Stomach (tissue), 8 donors: ENCODE measurements at regions not wholly inside any gene's neighbourhood (a gene's known extent, or its start where the extent isn't known, plus 50 kb on each side); places are given as distances from the start of the nearest gene placed in this dataset.
"Not testable (repeated sequence)": the region's sequence is repeated elsewhere in the genome, so short reads cannot be mapped to it uniquely, and the experiment has no call there.

ENCODE experiments used
- DNase-seq, 2 donors: peaks; one replicate each; pipeline versions ENCODE4 v3.0.0 to v3.0.0-alpha.2; 2013 to 2019
- H3K27ac ChIP-seq, 5 donors: fragments of 200-600 bp in 4 of 5; sonication (generic) in 4 of 5; one replicate each; pipeline ENCODE4 v1.5.1; 2013 to 2019; ENCODE audit warnings: mild to moderate bottlenecking in 1 of 5, moderate library complexity in 1 of 5
- H3K27me3 ChIP-seq, 3 donors: fragments of 200-600 bp; sonication (generic); one replicate each; pipeline ENCODE4 v1.5.1; 2017 to 2019; ENCODE audit warnings: mixed run types in 1 of 3
- H3K36me3 ChIP-seq, 4 donors: fragments of 200-600 bp; sonication (generic); 1 replicate in 3 of 4; 2 replicates in 1 of 4; pipeline ENCODE4 v1.5.1; 2016 to 2019
- H3K4me1 ChIP-seq, 4 donors: fragments of 200-600 bp; sonication (generic); one replicate each; pipeline ENCODE4 v1.5.1; 2016 to 2019
- H3K4me3 ChIP-seq, 4 donors: fragments of 200-600 bp; sonication (generic) in 3 of 4; one replicate each; pipeline ENCODE4 v1.5.1; 2016 to 2019; ENCODE audit warnings: mild to moderate bottlenecking in 1 of 4
- H3K9me3 ChIP-seq, 4 donors: fragments of 200-600 bp; sonication (generic); one replicate each; pipeline ENCODE4 v1.5.1; 2016 to 2019
- EP300 ChIP-seq: sonication (generic); formaldehyde crosslinking; IDR thresholded peaks from one replicate; pipeline ENCODE4 v1.6.1; 2017; ENCODE audit warnings: antibody characterized with exemption
- POLR2A ChIP-seq, 4 donors: fragments of 450-650 bp; IDR thresholded peaks; one replicate each; pipeline ENCODE4 v1.6.1; 2016; ENCODE audit warnings: antibody characterized with exemption in 4 of 4, control low read depth in 2 of 4, mild to moderate bottlenecking in 1 of 4, moderate library complexity in 1 of 4
- POLR2AphosphoS5 ChIP-seq, 3 donors: sonication (generic); formaldehyde crosslinking; IDR thresholded peaks; one replicate each; pipeline ENCODE4 v1.6.1; 2016; ENCODE audit warnings: antibody characterized with exemption in 3 of 3
- WGBS, 5 donors: extraction: QIAGEN DNeasy Blood & Tissue Kit in 3 of 5; methylation state at CpG; one replicate each; pipeline versions ENCODE4 v1.1.5 to v1.1.7; 2013 to 2018; 5-methylcytosine and 5-hydroxymethylcytosine counted together
- intact Hi-C: fragments of 100-400 bp; cut with DNase I; formaldehyde crosslinking; loops from one replicate; pipeline ENCODE4 v1.15.1; 2023; ENCODE audit warnings: low total_unique reads
- TF ChIP-seq, protein P1 (sequence below), 7 experiments: fragments of 450-650 bp in 4 of 7; fragments of 200-600 bp in 3 of 7; sonication (generic) in 3 of 7; IDR thresholded peaks; one replicate each; pipeline ENCODE4 v1.5.1; 2016 to 2019; ENCODE audit warnings: antibody characterized with exemption in 7 of 7, control low read depth in 2 of 7, mild to moderate bottlenecking in 1 of 7
- donor health status: healthy with polysubstance abuse.
- donor health status: Bipolar disorder and iron deficiency.
- donor health status: healthy.

DNA sequence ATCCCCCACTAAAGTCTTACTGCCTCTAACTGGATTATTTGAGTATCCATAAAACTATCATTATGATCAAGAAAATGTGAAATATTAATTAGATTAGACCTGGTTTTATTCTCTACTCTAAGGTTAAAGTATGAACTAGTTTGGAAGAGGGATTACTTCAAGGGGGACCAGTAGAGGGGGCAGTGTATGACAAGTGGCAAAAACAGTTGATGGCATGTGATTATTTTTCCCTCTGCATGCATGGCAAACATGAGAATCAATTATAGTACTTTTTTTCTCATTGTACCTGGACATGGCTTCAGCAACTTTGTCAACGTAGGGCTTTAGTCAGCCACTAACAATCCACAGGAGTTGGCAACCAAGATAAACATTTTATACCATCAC lies 145.0 kb upstream of the SLC38A2 start:
- no peaks in the 10 kb centered on the region for H3K36me3 ChIP-seq
- WGBS, 5 donors = 71 to 86% (median 74%) methylated on average over 1 of the region's 1 CpG
- H3K27me3 ChIP-seq = no peaks in the 10 kb centered on the region
- intact Hi-C loops = no loop called here
- no peaks in the 10 kb centered on the region for H3K9me3 ChIP-seq
- H3K4me3 ChIP-seq = no peak overlapping the region
- TF ChIP-seq EP300 (no peak), POLR2AphosphoS5 (IDR thresholded peaks at IDR 0.05) (no peak), POLR2A (IDR thresholded peaks at IDR 0.05) (no peak)
- TF ChIP-seq, protein P1, sequence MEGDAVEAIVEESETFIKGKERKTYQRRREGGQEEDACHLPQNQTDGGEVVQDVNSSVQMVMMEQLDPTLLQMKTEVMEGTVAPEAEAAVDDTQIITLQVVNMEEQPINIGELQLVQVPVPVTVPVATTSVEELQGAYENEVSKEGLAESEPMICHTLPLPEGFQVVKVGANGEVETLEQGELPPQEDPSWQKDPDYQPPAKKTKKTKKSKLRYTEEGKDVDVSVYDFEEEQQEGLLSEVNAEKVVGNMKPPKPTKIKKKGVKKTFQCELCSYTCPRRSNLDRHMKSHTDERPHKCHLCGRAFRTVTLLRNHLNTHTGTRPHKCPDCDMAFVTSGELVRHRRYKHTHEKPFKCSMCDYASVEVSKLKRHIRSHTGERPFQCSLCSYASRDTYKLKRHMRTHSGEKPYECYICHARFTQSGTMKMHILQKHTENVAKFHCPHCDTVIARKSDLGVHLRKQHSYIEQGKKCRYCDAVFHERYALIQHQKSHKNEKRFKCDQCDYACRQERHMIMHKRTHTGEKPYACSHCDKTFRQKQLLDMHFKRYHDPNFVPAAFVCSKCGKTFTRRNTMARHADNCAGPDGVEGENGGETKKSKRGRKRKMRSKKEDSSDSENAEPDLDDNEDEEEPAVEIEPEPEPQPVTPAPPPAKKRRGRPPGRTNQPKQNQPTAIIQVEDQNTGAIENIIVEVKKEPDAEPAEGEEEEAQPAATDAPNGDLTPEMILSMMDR (IDR thresholded peaks at IDR 0.05) = no peak
- no peak for DNase-seq
- peaks cover 0 to 39% (median 16%) of the 10 kb centered on the region in 4 donors for H3K4me1 ChIP-seq
- H3K27ac ChIP-seq = peak overlapping the region in 2 of 5 donors; percentile 59 to 77

DNA sequence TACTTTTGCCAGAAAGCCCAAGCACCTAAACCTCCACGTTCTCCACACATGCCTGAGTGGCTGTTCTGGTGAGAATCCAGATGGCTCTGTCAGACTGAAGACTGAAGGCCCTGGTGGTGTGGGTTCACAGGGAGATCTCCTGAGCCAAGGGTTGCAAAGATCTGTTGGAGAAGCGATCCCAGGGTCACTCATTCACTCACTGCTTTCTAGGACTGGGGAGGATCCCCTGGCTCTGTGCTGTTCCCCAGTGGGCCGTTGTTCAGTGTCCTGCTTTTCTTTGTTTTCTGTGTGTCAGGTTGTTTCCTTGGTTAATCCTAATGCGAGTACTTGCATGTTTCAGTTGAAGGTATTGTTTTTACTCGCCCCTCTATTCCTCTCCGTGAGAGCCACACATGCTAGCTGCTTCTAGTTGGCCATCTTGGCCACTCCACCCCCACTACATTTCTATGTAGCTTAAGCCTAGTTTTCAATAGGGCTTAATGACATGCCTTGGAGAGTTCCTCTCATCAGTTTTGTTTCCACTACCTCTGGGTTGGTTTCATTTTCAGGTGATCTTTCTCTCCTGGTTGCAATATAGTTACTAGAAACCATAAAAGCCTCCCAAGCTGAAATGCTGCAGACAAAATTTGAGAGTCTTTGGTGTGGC lies 144.5 kb upstream of the SLC38A2 start:
- H3K36me3 ChIP-seq = no peaks in the 10 kb centered on the region
- peaks cover 0 to 39% (median 16%) of the 10 kb centered on the region in 4 donors for H3K4me1 ChIP-seq
- H3K4me3 ChIP-seq = no peak overlapping the region
- DNase-seq = no peak
- intact Hi-C loops = no loop called here
- peak overlapping the region in 1 of 5 donors; percentile 77 for H3K27ac ChIP-seq
- H3K27me3 ChIP-seq = no peaks in the 10 kb centered on the region
- WGBS, 5 donors = 79 to 94% (median 89%) methylated on average over 6 of the region's 6 CpGs
- H3K9me3 ChIP-seq = no peaks in the 10 kb centered on the region
- no peak for TF ChIP-seq POLR2AphosphoS5 (IDR thresholded peaks at IDR 0.05)

- DNase-seq = no peak
- TF ChIP-seq POLR2A (IDR thresholded peaks at IDR 0.05) = no peak
- TF ChIP-seq EP300 = no peak
- TF ChIP-seq, protein P1 (IDR thresholded peaks at IDR 0.05) = no peak
- no peak for TF ChIP-seq POLR2AphosphoS5 (IDR thresholded peaks at IDR 0.05)
- Histone ChIP-seq H3K4me3 (no peak overlapping the region), H3K4me1 (peaks cover 0 to 37% (median 13%) of the 10 kb centered on the region in 4 donors), H3K27ac (no peak overlapping the region), H3K9me3 (peaks cover 0 to 2% (median under 1%) of the 10 kb centered on the region in 4 donors), H3K27me3 (no peaks in the 10 kb centered on the region), H3K36me3 (no peaks in the 10 kb centered on the region)
- WGBS, 5 donors = 68 to 93% (median 73%) methylated on average over 5 of the region's 5 CpGs
- intact Hi-C loops = no loop called here
Measured at GRCh38 chr12:46516238-46516932, 143.8 kb upstream of the SLC38A2 start.

GRCh38 chr12:46515829-46516228 lies 143.3 kb upstream of the SLC38A2 start:
- Histone ChIP-seq H3K4me3 (no peak overlapping the region), H3K27me3 (no peaks in the 10 kb centered on the region), H3K9me3 (peaks cover 0 to 7% (median 3%) of the 10 kb centered on the region in 4 donors), H3K4me1 (peaks cover 0 to 32% (median 13%) of the 10 kb centered on the region in 4 donors), H3K27ac (no peak overlapping the region), H3K36me3 (no peaks in the 10 kb centered on the region)
- DNase-seq = no peak
- 91 to 100% (median 100%) methylated on average over 1 of the region's 1 CpG for WGBS, 5 donors
- TF ChIP-seq, protein P1 (IDR thresholded peaks at IDR 0.05) = no peak
- no peak for TF ChIP-seq POLR2AphosphoS5 (IDR thresholded peaks at IDR 0.05)
- TF ChIP-seq POLR2A (IDR thresholded peaks at IDR 0.05) = no peak
- no peak for TF ChIP-seq EP300
- intact Hi-C loops = no loop called here

DNA sequence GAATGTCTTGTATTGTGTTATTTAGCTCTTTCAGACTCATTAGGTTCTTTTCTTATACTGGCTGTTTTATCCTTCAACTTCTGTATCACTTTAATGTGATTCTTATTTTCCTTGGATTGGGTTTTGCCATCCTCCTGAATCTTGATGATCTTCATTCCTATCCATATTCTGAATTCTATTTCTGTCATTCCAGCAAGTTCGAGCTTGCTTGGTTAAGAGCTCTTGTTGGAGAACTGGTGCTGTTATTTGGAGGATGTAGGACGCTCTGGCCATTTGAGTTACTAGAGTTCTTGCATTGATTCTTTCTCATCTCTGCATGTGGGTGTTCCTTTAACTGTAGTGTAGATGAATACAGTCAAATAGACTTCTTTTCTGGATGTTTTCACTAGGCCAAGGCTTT lies 142.3 kb upstream of the SLC38A2 start:
- H3K27me3 ChIP-seq = no peaks in the 10 kb centered on the region
- intact Hi-C loops = no loop called here
- H3K27ac ChIP-seq = no peak overlapping the region
- DNase-seq = no peak
- peaks cover 0 to 32% (median 13%) of the 10 kb centered on the region in 4 donors for H3K4me1 ChIP-seq
- no peak overlapping the region for H3K4me3 ChIP-seq
- WGBS, 5 donors = 94 to 99% (median 97%) methylated on average over 2 of the region's 2 CpGs
- no peaks in the 10 kb centered on the region for H3K36me3 ChIP-seq
- TF ChIP-seq EP300 = no peak
- TF ChIP-seq, protein P1 (IDR thresholded peaks at IDR 0.05) = no peak
- no peak for TF ChIP-seq POLR2AphosphoS5 (IDR thresholded peaks at IDR 0.05)
- TF ChIP-seq POLR2A (IDR thresholded peaks at IDR 0.05) = no peak
- peaks cover 0 to 17% (median 7%) of the 10 kb centered on the region in 4 donors for H3K9me3 ChIP-seq

DNA sequence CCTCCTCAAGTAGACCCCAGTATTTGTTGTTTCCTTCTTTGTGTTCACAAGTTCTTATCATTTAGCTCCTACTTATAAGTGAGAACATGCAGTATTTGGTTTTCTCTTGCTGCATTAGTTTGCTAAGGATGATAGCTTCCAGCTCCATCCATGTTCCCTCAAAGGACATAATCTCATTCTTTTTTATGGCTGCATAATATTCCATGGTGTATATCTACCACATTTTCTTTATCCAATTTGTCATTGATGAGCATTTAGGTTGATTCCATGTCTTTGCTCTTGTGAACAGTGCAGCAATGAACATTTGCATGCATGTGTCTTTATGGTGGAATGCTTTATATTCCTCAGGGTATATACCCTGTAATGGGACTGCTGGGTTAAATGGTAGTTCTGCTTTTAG lies 137.7 kb upstream of the SLC38A2 start:
- H3K4me3 ChIP-seq, DNase-seq, H3K36me3 ChIP-seq, H3K4me1 ChIP-seq, H3K27me3 ChIP-seq, intact Hi-C loops, H3K27ac ChIP-seq: not testable (repeated sequence)
- peaks cover 0 to 33% (median 15%) of the 10 kb centered on the region in 4 donors for H3K9me3 ChIP-seq
